Epidermal melanocyte (primary cell): ENCODE measurements at regions not wholly inside any gene's neighbourhood (a gene's known extent, or its start where the extent isn't known, plus 50 kb on each side); places are given as distances from the start of the nearest gene placed in this dataset.

Experiments used
- DNase-seq: peaks from one replicate; pipeline ENCODE4 v3.0.0; 2011; ENCODE audit warnings: low spot score; ENCODE audit not compliant: insufficient read length

DNA sequence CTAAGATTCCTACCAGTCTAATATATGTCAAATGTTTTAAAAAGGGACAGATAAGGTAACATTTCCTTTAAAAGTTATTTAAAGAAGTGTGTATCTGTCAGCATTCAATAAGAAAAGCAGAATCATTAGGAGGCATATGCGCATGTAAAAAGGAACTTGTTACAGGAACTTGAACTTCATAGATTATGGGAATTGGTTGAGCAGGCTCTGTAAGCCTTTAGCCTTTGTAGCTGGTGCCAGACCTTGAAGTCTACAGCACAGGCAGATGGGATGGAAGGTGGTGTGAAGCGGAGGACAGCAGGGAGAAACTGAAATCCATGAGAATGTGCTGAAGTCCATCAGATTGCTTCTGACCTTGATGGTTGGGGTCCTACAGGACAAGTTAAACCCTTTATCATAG lies 138.3 kb upstream of the ST6GAL2 start:
- DNase-seq = no peak

DNA sequence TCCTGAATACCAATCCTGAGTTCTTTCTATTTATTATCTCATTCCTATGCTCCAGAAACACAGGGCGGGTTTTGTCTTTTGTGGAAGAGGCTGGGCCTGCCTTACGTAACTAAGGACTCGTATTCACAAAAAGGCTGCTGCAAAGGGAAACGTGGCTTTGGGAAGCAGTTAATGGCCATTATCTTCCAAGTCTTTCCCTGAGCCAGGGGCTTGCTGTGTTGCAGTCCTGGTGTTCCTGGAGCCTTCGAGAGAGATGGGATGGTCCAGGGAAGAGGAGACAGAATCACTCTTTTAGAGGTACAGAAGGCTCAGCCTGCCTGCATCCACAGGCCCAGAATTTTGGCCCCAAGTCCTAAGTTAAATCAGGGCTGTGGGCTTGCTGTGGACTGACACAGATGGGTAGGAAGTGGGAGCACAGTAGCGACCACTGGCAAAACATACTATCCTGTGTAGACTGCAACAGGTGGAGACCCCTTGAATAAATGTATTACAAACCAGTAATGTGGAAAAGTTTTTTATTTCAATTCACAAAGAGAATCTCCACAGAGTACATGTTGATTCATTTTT lies 139.4 kb upstream of the ST6GAL2 start:
- no peak for DNase-seq

DNA sequence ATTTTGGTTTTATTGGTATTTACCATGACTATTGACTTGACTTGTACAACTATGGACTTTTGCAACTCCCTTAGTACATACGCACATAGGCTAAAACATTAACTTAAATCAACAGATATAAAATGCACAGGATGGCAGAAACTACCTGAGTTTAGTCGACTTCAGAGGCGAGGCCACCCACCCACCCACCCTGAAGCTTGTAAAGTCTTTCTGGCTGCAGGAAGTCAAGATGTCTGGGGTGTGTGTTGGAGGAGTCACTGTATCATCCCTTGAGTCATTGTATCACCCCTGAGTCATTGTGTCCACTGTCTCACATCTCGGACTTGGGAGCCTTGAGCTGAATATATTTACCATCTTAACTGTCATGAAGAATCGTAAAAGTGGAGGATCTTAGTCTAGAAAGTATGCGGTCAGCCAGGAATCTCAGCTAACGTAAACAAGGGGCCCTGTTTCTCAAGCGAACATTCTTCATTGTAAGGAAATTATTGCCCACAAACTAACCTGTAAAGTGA lies 140.0 kb upstream of the ST6GAL2 start:
- no peak for DNase-seq

DNA sequence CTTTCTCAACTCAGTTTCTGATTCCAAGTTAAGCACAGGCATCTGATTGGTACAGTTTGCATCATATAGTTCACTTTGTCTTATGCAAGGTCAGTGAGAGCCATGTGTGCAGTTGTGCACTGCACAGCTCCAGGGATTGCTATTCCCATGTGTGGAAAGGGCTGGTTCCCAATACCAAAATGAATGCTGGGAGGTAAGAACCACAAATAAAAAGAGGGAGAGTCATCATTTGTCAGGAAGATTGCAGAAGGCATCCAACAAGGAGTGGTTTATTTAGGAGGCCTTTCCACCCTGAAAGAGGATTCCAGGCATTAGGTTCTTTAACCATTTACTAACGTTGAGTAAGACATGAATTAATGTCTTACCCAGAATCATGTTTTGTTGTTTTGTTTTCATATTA lies 141.2 kb upstream of the ST6GAL2 start:
- DNase-seq = no peak

DNA sequence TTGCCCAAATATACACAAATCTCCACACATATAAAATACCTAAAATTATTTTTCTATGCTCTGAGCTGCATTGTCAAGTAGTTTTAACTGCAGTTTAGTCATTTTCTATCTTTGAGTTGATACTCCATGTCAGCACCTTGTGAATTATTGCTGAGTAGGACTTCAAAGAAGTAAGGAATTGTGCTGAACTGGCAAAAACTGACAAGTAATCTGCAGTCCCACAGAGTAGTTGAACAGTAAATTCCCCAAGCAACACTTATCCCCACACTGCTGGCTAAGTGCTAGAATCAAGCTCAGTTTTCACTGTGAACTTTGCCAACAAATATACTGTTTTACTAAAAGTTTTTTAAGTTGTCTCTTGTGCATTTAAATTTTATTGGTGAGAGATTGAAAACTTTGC lies 141.8 kb upstream of the ST6GAL2 start:
- no peak for DNase-seq

DNA sequence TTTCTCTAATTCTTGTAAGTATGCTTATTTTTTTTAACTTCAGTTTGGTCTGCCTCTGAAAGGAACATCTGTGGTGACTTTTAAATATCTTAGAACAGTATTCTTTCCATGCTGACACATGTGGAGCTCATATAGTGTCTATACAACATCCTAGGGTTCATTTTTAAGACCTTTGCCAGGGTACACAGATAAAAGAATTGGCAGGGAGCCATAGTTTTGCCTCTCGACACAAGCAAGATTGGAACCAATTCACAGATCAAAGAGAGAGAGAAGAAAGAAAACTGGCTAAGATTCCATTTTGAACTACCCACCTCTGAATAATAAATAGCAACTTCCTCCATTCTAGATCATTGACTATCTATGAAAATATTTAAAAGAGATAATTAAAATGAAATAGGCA lies 142.7 kb upstream of the ST6GAL2 start:
- DNase-seq = no peak

DNA sequence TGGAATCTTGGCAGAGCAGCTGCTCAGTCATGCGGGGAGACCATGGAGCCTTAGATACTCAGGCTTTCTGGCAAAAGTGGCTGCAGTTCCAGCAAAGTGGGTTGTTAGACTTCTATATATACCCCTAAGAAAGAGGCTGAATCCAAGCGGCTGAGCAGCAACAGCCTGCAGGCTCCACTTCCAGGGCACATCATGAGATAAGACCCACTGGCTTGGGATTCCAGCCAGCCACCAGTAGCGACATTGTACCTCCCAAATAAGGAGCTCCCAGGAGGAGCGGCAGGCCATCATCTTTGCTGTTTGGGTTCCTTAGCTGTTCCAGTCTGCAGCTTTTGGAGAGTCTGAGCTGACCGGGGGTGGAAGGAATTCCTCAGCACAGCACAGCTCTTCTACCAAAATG lies 150.3 kb upstream of the ST6GAL2 start:
- no peak for DNase-seq

DNA sequence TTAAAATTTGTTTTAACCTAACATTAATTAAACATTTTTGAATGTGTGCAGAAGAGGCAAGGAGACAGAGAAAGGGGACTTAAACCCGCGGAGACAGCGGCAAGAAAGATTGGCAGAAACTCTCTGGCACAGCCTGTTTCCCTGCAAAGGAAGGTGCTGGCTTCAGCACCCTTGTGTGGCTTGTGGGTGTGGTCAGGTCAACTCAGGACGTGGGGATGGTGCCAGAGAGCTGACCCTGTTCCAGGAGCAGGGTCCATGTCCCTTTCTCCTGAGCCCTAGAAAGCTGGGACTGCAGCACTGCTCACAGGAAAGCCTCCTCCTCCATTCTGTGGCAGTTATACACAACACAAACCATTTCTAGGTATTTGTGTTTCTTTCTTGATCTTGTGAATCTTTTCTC lies 176.2 kb upstream of the ST6GAL2 start:
- no peak for DNase-seq

DNA sequence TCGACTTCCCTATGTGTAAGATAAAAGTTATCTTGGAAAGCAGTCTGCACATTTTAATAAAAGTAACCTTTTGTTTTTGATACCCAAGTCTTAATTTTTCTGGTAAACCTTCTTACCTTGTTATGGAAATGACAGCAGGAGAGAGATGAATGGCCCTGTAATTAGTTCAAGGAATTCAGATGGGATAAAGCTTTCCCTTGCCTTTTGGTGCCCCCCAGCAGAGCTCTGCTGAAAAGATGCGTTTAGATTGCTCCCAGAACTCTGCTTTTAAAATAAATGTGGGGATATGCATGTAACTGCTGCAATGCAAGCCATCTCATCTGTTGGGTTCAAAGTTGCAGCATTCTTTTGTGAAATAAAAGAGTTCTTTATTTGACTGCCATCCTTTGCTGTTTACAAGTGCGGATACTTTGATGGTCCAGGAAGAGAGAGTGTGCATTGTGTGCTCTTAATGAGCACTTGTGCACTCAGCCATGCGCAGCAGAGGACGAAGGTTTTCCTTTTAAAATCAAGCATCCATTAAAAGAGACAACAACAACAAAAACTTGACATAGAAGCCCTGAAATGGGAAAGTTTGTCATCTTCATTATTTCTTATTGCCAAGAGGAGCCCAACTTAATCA lies 176.7 kb upstream of the ST6GAL2 start:
- no peak for DNase-seq

DNA sequence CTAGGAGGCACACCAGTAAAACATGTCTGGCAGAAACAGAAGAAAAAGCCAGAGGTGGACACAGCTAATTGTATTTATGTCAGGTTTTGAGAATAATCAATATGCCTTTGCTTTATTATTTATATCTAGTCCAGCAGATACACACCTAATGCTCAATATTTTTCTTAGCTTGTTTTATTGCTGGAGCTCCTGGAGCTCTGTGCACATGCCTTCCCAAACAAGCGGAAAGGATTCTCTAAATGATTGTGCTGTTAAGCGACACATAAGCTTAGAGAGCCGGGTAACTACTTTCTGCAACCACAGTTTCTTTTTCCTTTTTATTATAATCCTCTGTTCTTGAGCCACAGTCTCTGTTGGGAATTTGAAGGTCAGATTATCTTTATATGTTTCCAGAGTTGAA lies 177.3 kb upstream of the ST6GAL2 start:
- no peak for DNase-seq

DNA sequence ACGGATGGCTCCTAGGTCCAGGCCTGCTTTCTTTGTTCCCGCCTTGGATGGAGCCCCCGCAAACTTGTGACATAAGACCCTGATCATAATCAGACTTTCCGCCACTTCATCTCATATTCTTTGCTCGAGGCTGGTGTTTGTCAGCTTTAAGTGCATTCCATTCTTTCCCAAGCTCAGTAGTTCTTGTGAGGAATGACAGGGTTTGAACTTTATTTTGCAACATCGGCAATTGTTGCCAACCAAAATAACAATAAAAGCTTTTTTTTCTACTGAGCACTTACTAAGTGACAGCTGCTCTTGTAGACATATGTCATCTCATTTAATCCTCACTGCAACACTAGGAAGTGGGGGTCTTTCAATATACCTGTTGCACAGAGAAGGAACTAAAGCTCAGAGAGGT lies 178.8 kb upstream of the ST6GAL2 start:
- DNase-seq = no peak

DNA sequence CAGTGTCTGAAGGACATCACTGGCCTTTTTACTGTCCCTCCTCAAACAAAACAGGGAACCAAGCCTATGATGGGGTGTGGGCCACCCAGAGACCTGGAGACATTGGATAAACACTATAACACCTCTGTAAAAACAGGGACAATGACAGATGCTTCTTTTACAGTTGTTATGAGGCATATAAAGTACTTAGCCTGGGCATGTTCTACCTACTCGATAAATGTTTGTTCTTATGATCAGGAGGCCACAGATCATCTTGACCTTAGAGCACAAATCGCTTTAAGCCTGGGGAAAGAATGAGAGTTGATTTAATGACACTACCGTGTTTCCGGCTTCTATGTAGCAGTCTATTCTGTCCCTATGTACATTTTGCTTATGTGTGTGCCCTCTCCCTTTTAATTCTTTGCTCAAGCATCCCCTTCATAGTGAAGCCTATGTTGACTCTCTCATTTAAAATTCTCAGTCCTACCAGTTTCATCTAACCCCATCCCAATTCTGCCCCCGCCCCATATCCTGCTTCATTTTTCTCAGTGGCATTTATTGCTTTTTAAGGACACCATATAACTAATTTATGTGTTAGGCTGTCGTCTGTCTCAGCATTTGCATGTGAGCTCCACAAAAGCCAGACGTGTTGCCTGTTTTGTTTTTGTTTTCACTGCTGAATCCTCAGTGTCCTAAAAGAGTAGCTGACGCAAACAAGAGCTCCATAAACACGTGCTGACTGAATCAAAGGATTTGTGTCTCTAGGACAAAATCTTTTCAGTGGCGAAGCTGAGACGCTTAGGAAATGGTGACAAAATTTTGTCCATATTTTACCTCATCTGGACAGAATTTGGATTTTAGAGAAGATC lies 182.3 kb upstream of the ST6GAL2 start:
- no peak for DNase-seq

DNA sequence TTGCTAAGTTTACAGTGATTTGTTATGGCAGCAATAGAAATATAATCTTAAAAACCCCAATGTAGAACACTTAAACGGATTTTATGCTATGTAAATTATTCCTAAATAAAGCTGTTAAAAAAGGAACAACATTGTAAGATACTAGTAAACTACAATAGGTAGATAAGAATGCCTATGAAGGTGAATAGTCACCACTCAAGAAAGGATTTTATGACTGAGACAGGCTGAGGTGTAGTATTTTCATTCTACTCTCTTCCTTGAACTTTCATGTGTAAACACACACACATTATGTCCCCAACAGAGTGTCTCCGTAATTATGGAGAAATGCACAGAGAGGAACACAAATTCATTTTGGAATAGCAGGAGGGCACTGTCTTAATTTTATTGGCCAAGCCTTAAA lies 183.9 kb upstream of the ST6GAL2 start:
- DNase-seq = no peak

DNA sequence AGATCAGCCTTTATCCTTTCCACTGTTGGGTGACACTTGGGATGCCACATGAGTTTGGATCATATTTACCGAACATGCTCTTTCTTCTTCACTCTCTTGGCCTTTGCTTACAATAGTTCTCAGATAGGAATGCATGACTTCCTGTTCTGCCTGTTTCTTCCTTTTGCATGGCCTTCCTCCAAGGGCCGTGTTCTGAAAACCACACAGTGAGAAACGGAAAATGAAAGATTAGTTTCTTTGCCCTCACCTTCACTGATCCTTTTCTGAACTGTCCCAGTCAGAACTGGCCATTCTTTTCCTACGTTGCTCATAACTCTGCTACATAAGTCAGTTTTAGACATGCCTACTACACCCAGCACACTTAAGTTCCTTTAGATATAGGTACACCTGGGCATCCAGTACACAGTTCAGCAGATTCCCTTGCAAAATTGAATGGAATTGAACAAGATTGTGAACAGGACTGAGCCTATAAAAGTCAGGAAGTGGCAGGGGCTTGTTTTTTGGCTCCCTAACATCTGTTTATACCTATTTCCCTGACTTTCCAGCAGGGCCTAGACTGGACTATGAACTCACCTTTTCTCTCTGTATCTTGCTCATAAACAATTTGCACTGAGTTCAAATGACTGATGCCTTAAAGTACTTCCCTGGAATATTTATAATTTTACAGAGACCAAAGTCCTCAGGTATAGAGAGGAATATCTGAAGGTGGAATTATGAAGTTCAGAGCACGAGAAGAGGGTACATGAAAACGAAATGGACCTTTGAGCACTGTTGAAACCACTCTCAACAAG lies 186.4 kb upstream of the ST6GAL2 start:
- DNase-seq = no peak

DNA sequence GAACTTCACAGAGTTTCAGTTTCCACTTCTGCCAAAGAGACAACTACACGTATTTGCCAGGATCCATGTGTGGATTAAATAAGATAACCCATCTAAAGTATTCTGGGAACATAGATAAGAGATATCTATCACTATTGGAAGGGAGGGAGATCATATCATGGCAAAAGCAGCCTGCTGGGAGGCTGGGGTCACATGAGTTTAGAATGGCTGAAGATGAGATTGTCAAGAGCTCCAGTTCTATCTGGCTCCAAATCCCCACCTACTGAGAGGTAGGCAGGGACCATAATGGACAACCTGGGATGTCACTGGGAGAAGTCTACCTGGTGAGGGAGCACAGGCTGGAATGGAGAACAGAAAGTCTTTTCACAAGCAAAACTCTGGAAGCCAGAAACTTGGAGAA lies 192.6 kb upstream of the ST6GAL2 start:
- DNase-seq = no peak

DNA sequence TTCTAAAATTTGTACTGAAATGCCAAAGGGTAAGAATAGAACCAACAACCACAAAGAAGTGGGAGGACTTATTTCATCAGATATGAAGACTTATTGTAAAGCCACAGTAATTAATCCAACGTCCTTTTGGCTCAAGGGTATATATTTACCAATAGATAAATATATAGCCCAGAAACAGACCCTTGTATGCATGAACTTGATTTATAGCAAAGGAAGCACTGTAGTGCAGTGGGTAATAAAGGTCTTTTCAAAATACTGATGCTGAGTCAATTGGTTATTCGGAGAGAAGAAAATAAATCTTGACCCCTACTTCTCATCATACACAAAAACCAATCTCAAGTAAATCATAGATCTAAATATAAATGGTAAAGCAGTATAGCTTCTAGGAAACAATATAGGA lies 200.5 kb upstream of the ST6GAL2 start:
- DNase-seq = no peak

DNA sequence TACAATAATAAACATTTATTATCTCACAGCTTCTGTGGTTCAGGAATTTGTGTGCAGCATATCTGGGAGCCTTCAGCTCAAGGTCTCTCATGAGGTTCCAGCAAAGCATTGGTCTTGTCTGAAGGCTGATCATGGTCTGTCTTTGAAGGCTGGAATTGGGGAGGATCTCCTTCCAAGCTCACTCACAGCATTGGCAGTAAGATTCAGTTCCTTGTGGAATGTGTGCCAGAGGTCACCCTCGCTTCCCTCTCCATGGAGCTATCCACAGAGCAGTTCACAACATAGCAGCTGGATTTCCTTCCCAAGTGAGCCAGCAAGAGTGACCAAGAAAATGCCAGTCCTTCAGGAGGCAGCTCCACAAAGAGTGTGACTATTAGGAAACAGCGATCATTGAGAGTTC lies 202.2 kb upstream of the ST6GAL2 start:
- no peak for DNase-seq

DNA sequence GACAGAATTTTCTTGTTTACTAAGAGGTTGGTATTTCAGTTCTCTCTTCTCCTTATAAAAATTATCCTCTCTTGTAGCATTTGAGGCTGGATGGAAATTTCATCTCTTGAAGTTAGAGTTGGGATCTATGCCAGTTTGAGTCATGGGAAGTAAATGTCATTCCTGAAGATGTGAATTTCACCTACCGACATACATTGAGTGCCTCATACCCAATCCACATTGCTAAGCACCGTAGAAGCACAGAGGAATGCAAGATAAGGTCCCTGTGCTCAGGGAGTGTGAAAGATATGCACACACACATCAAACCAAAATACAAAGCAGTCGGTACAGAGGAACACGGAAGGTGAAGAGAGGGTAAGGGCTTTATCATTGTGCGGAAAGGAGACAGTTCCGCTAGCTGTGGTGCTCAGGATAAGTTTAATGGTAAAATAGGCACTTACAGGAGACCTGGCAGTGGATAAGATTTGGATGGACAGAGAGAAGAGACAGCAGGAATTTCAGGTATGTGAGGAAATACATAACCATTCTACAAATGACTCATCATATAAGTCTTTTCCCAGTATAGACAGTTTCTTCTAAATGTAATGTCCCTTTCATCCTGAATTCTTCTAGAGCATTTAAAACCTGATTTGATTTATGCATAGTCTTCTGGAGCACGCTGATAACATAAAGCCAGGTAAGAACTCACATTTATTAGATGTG lies 205.3 kb upstream of the ST6GAL2 start:
- DNase-seq = no peak

DNA sequence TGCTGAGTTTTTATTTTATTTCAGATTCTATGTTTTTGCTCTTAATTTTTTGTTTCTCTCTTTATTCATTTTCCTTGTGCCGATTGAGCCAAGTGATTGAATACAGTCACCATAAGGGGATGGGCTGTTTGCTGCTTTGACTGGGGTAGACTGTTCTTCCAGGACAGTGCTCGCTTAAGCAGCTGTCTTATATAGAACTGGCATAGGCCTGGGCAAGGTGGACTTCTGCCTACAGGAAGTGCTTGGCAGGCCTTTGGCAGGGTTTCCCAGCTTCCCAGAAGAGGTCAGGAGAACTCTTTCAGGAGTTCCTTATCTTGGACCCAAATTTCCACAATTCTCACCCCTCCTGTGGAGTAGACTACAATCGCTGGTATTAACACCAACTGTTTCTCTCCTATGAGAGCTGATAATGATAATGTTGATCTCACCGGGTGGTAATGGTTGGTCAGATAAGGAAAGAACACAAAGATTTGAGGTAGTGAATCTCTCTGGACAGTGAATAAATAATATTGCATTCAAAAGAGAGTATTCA lies 207.5 kb upstream of the ST6GAL2 start:
- no peak for DNase-seq

DNA sequence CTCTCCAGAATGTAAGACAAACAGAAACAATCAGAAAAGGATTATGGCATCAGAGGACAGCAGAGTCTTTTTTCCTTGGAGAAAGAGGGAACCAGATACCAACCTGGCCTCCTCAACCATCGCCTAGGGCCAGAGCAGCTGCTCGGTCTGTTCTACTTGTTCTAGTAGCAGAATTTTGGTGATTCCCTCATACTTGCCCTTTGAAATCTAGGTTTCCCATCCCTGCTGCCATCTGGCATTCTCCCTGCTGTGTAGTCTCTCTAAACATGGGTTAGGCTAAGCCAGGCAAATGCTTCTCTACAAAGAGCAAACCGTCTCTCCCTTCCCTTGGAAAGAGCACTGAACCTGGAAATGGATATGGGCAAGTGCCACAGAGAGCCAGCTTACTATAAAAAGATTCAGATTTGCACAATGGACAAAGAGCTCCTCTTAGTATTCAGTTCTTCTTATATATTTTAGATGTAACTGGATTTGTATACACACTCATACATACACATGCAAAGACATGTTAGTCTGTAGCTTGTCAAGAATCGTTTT lies 208.6 kb upstream of the ST6GAL2 start:
- DNase-seq = no peak

DNA sequence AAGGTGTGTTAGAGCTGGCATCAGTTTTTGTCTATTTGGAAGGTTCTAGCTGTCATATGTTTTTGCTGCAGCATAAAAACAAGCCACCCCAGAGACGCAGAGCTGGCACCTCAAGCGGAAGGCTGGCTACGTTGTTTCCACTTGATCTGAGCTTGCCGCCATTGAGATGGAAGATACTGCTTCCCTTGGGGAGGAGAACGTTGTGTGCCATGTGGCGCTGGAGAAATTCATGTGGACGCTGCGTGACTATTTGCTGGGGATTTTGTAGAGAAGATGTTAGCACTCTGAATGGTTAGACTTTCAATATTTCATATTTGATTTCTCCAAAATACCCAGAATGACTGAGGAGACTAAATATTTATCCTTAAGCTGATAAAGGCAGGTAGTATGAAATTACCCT lies 216.2 kb upstream of the ST6GAL2 start:
- no peak for DNase-seq
